GM23338 (cell line): ENCODE measurements at regions not wholly inside any gene's neighbourhood (a gene's known extent, or its start where the extent isn't known, plus 50 kb on each side); places are given as distances from the start of the nearest gene placed in this dataset.

Experiments used
- CREB1 ChIP-seq: fragments of 250-450 bp; sonication (Bioruptor Pico); IDR thresholded peaks from 2 replicates; pipeline ENCODE4 v1.5.0; 2020; ENCODE audit warnings: low read depth, mild to moderate bottlenecking, moderate library complexity
- CTCF ChIP-seq, 2 experiments: fragments of 200-600 bp in 1 of 2; sonication (generic) in 1 of 2; conservative IDR thresholded peaks; 2 replicates each; pipeline versions ENCODE4 v1.5.1 to v1.6.1; 2016 to 2017; ENCODE audit warnings: antibody characterized with exemption in 2 of 2, low read depth in 2 of 2, mild to moderate bottlenecking in 2 of 2, moderate library complexity in 1 of 2
- ETS1 ChIP-seq: IDR thresholded peaks from 2 replicates; pipeline ENCODE4 v1.6.1; 2016; ENCODE audit warnings: antibody characterized with exemption
- POLR2AphosphoS5 ChIP-seq: IDR thresholded peaks from 2 replicates; pipeline ENCODE4 v1.6.1; 2016; ENCODE audit warnings: antibody characterized with exemption, low read depth
- REST ChIP-seq: IDR thresholded peaks from one replicate; pipeline ENCODE4 v1.6.1; 2018; ENCODE audit warnings: antibody characterized with exemption; ENCODE audit not compliant: unreplicated experiment
- ZNF331 ChIP-seq: fragments of 250-450 bp; sonication (Bioruptor Pico); IDR thresholded peaks from 2 replicates; pipeline ENCODE4 v1.5.0; 2020; ENCODE audit warnings: low read depth, mild to moderate bottlenecking, moderate library complexity

- TF ChIP-seq ZNF331 (no peak), CTCF (conservative IDR thresholded peaks at IDR 0.05; ENCODE audit: low read depth in 2 of 2) (no peak), CREB1 (CRISPR knock-in tag) (no peak), POLR2AphosphoS5 (no peak), ETS1 (no peak), REST (no peak)
These were observed 1462.3 kb upstream of the CADM2 start for GRCh38 chr3:83496462-83496861.
